ENCODE measurements at regions not wholly inside any gene's neighbourhood (a gene's known extent, or its start where the extent isn't known, plus 50 kb on each side); places are given as distances from the start of the nearest gene placed in this dataset.

GRCh38 chrX:34528081-34528480 is 129.0 kb downstream of the TMEM47 start:
- TF ChIP-seq CTCF (IDR thresholded peaks at IDR 0.05) (no peak), FOXP1 (CRISPR knock-in tag; IDR thresholded peaks at IDR 0.05; ENCODE audit: borderline replicate concordance) (no peak), ZNF121 (CRISPR knock-in tag; IDR thresholded peaks at IDR 0.05) (no peak), MAX (CRISPR knock-in tag; IDR thresholded peaks at IDR 0.05) (no peak), ZBTB43 (CRISPR knock-in tag; IDR thresholded peaks at IDR 0.05) (no peak), CBFB (CRISPR knock-in tag; IDR thresholded peaks at IDR 0.05; ENCODE audit: low read depth) (no peak), CREB1 (CRISPR knock-in tag; IDR thresholded peaks at IDR 0.05) (no peak), ZNF263 (CRISPR knock-in tag; IDR thresholded peaks at IDR 0.05; ENCODE audit: low read depth) (no peak), ZNF396 (CRISPR knock-in tag; IDR thresholded peaks at IDR 0.05; ENCODE audit: borderline replicate concordance) (no peak)
- TF ChIP-seq, protein P1, sequence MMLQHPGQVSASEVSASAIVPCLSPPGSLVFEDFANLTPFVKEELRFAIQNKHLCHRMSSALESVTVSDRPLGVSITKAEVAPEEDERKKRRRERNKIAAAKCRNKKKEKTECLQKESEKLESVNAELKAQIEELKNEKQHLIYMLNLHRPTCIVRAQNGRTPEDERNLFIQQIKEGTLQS (CRISPR knock-in tag; conservative IDR thresholded peaks at IDR 0.05), result no peak
- TF ChIP-seq, protein P2, sequence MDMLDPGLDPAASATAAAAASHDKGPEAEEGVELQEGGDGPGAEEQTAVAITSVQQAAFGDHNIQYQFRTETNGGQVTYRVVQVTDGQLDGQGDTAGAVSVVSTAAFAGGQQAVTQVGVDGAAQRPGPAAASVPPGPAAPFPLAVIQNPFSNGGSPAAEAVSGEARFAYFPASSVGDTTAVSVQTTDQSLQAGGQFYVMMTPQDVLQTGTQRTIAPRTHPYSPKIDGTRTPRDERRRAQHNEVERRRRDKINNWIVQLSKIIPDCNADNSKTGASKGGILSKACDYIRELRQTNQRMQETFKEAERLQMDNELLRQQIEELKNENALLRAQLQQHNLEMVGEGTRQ (CRISPR knock-in tag; IDR thresholded peaks at IDR 0.05), result no peak
- TF ChIP-seq, protein P3, sequence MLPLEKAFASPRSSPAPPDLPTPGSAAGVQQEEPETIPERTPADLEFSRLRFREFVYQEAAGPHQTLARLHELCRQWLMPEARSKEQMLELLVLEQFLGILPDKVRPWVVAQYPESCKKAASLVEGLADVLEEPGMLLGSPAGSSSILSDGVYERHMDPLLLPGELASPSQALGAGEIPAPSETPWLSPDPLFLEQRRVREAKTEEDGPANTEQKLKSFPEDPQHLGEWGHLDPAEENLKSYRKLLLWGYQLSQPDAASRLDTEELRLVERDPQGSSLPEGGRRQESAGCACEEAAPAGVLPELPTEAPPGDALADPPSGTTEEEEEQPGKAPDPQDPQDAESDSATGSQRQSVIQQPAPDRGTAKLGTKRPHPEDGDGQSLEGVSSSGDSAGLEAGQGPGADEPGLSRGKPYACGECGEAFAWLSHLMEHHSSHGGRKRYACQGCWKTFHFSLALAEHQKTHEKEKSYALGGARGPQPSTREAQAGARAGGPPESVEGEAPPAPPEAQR (CRISPR knock-in tag; IDR thresholded peaks at IDR 0.05), result no peak

All from WTC11 (cell line).